Chondrocyte (in vitro differentiated cells): ENCODE measurements at regions not wholly inside any gene's neighbourhood (a gene's known extent, or its start where the extent isn't known, plus 50 kb on each side); places are given as distances from the start of the nearest gene placed in this dataset.

ENCODE experiments used
- DNase-seq: peaks from one replicate; pipeline ENCODE4 v3.0.0; 2021; ENCODE audit warnings: mixed read lengths, low spot score
- H3K27ac Mint-ChIP-seq: one replicate; pipeline ENCODE4 v1.8.0; 2021; ENCODE audit warnings: mild to moderate bottlenecking, moderate library complexity, mixed read lengths; ENCODE audit not compliant: unreplicated experiment
- H3K27me3 Mint-ChIP-seq: 2 replicates; pipeline ENCODE4 v1.8.0; 2021; ENCODE audit warnings: low read depth, mixed read lengths
- H3K36me3 Mint-ChIP-seq: 2 replicates; pipeline ENCODE4 v1.8.0; 2021; ENCODE audit warnings: low read depth, mixed read lengths
- H3K4me1 Mint-ChIP-seq: 2 replicates; pipeline ENCODE4 v1.8.0; 2021; ENCODE audit warnings: low read depth, mild to moderate bottlenecking, mixed read lengths
- H3K4me3 Mint-ChIP-seq: one replicate; pipeline ENCODE4 v1.8.0; 2021; ENCODE audit warnings: mild to moderate bottlenecking, moderate library complexity, mixed read lengths; ENCODE audit not compliant: unreplicated experiment
- H3K9me3 Mint-ChIP-seq: 2 replicates; pipeline ENCODE4 v1.8.0; 2021; ENCODE audit warnings: low read depth, mixed read lengths
- CTCF ChIP-seq: fragments of 200-600 bp; sonication (generic); IDR thresholded peaks from 2 replicates; pipeline ENCODE4 v1.5.0; 2021; ENCODE audit warnings: antibody characterized with exemption, mild to moderate bottlenecking, moderate library complexity

GRCh38 chr3:159877924-159878323 lies 110.7 kb upstream of the IL12A start:
- TF ChIP-seq CTCF = no peak
- Mint-ChIP-seq H3K9me3 (no peaks in the 10 kb centered on the region), H3K36me3 (no peaks in the 10 kb centered on the region), H3K4me3 (no peak overlapping the region), H3K4me1 (peaks cover 48% of the 10 kb centered on the region), H3K27ac (peak overlapping the region; percentile 68), H3K27me3 (no peaks in the 10 kb centered on the region)
- no peak for DNase-seq

- no peak overlapping the region for H3K4me3 Mint-ChIP-seq
- DNase-seq = no peak
Observed at GRCh38 chr3:159879146-159879545, 109.5 kb upstream of the IL12A start.

GRCh38 chr3:159879598-159879997 lies 109.0 kb upstream of the IL12A start:
- Mint-ChIP-seq H3K9me3 (no peaks in the 10 kb centered on the region), H3K4me1 (peaks cover 53% of the 10 kb centered on the region), H3K27me3 (no peaks in the 10 kb centered on the region), H3K36me3 (no peaks in the 10 kb centered on the region), H3K4me3 (no peak overlapping the region), H3K27ac (no peak overlapping the region)
- TF ChIP-seq CTCF = no peak
- no peak for DNase-seq

More at GRCh38 chr3:159879146-159879545, 109.5 kb upstream of the IL12A start:
- Mint-ChIP-seq H3K4me1 (peaks cover 51% of the 10 kb centered on the region), H3K9me3 (no peaks in the 10 kb centered on the region), H3K27ac (no peak overlapping the region), H3K36me3 (no peaks in the 10 kb centered on the region), H3K27me3 (no peaks in the 10 kb centered on the region)
- TF ChIP-seq CTCF = no peak

- no peak overlapping the region for H3K4me3 Mint-ChIP-seq
- DNase-seq = no peak
- H3K27ac Mint-ChIP-seq = no peak overlapping the region
- H3K4me1 Mint-ChIP-seq = peaks cover 58% of the 10 kb centered on the region
- no peak for TF ChIP-seq CTCF
- H3K36me3 Mint-ChIP-seq = no peaks in the 10 kb centered on the region
- H3K9me3 Mint-ChIP-seq = no peaks in the 10 kb centered on the region
- H3K27me3 Mint-ChIP-seq = no peaks in the 10 kb centered on the region
Observed at GRCh38 chr3:159881208-159881607, 107.4 kb upstream of the IL12A start.

- peak; percentile 68 for DNase-seq
- Mint-ChIP-seq H3K4me3 (no peak overlapping the region), H3K4me1 (peaks cover 58% of the 10 kb centered on the region), H3K36me3 (peaks cover 4% of the 10 kb centered on the region), H3K27me3 (no peaks in the 10 kb centered on the region), H3K9me3 (no peaks in the 10 kb centered on the region), H3K27ac (peak overlapping the region; percentile 74)
- TF ChIP-seq CTCF = no peak
Observed at GRCh38 chr3:159881828-159882309, 106.8 kb upstream of the IL12A start.
